ENCODE measurements at regions not wholly inside any gene's neighbourhood (a gene's known extent, or its start where the extent isn't known, plus 50 kb on each side); places are given as distances from the start of the nearest gene placed in this dataset.

GRCh38 chr7:125651823-125652528, 722.4 kb upstream of the POT1 start:
- ChIA-PET POLR2A (no interaction called here), CTCF (no interaction called here)
- no peak for FAIRE-seq
- H3K27ac ChIP-seq: no peak overlapping the region
- no peaks in the 10 kb centered on the region for H3K4me1 ChIP-seq
- 12% methylated on average over 8 of the region's 8 CpGs for WGBS (ENCODE audit: missing lambda C conversion rate)
- no peak for DNase-seq (ENCODE audit: low read depth in 1 of 2, low spot score in 1 of 2)
- H3K9me3 ChIP-seq: no peaks in the 10 kb centered on the region
- H3K4me2 ChIP-seq: no peak overlapping the region
- TF ChIP-seq BCL3 (IDR thresholded peaks at IDR 0.05): no peak
- no peak overlapping the region for H3K4me3 ChIP-seq
- ATAC-seq: no peak

GRCh38 chr7:125648543-125648942, 718.9 kb upstream of the POT1 start:
- no peak for DNase-seq (ENCODE audit: low read depth in 1 of 2, low spot score in 1 of 2)
- POLR2A ChIA-PET: no interaction called here
- no peak for ATAC-seq
- no peaks in the 10 kb centered on the region for H3K9me3 ChIP-seq
- FAIRE-seq: no peak
- no peak overlapping the region for H3K4me3 ChIP-seq
- CTCF ChIA-PET: no interaction called here
- H3K27ac ChIP-seq: no peak overlapping the region
- no peaks in the 10 kb centered on the region for H3K4me1 ChIP-seq
- WGBS (ENCODE audit: missing lambda C conversion rate): 5% methylated on average over 1 of the region's 1 CpG
- H3K4me2 ChIP-seq: no peak overlapping the region
- no peak for TF ChIP-seq TFCP2L1 (CRISPR knock-in tag; IDR thresholded peaks at IDR 0.05)
- TF ChIP-seq FOSB (CRISPR knock-in tag; IDR thresholded peaks at IDR 0.05): no peak
- TF ChIP-seq BHLHE40 (IDR thresholded peaks at IDR 0.05; ENCODE audit: low read depth, low read length): no peak
- no peak for TF ChIP-seq EHF (CRISPR knock-in tag; IDR thresholded peaks at IDR 0.05)
- no peak for TF ChIP-seq HES2 (IDR thresholded peaks at IDR 0.05)
- TF ChIP-seq HOXA7 (CRISPR knock-in tag; IDR thresholded peaks at IDR 0.05): no peak
- TF ChIP-seq EP300 (IDR thresholded peaks at IDR 0.05): no peak
- TF ChIP-seq ZC3H11A (IDR thresholded peaks at IDR 0.05): no peak
- TF ChIP-seq HMGXB4 (CRISPR knock-in tag; IDR thresholded peaks at IDR 0.05; ENCODE audit: borderline replicate concordance): no peak
- no peak for TF ChIP-seq SMC3 (IDR thresholded peaks at IDR 0.05)
- no peak for TF ChIP-seq MAX (IDR thresholded peaks at IDR 0.05)
- TF ChIP-seq ZFP36 (IDR thresholded peaks at IDR 0.05; ENCODE audit: borderline replicate concordance, partially characterized antibody): no peak
- no peak for TF ChIP-seq CHD2 (IDR thresholded peaks at IDR 0.05; ENCODE audit: low read length, partially characterized antibody)

- TF ChIP-seq POLR2A (IDR thresholded peaks at IDR 0.05; ENCODE audit: low read length): no peak
- H3K9me3 ChIP-seq: no peaks in the 10 kb centered on the region
- 42% methylated on average over 4 of the region's 4 CpGs for WGBS (ENCODE audit: missing lambda C conversion rate)
- no peak overlapping the region for H3K4me2 ChIP-seq
- DNase-seq (ENCODE audit: low read depth in 1 of 2, low spot score in 1 of 2) (no peak), FAIRE-seq (no peak), ATAC-seq (no peak)
- ChIA-PET POLR2A (no interaction called here), CTCF (no interaction called here)
- no peak overlapping the region for H3K27ac ChIP-seq
- no peaks in the 10 kb centered on the region for H3K4me1 ChIP-seq
- H3K4me3 ChIP-seq: no peak overlapping the region
Observed at GRCh38 chr7:125645770-125646169, 716.1 kb upstream of the POT1 start.

- ATAC-seq (no peak), DNase-seq (ENCODE audit: low read depth in 1 of 2, low spot score in 1 of 2) (no peak), FAIRE-seq (no peak)
- no peaks in the 10 kb centered on the region for H3K9me3 ChIP-seq
- H3K4me1 ChIP-seq: no peaks in the 10 kb centered on the region
- WGBS (ENCODE audit: missing lambda C conversion rate): 0% methylated on average over 1 of the region's 1 CpG
- no peak overlapping the region for H3K27ac ChIP-seq
- CTCF ChIA-PET: no interaction called here
- no peak overlapping the region for H3K4me3 ChIP-seq
- no peak for TF ChIP-seq JUNB (IDR thresholded peaks at IDR 0.05)
- no peak for TF ChIP-seq HEYL (CRISPR knock-in tag; IDR thresholded peaks at IDR 0.05)
- no peak overlapping the region for H3K4me2 ChIP-seq
- POLR2A ChIA-PET: no interaction called here
Observed at GRCh38 chr7:125644109-125644508, 714.5 kb upstream of the POT1 start.
